Renal cortex interstitium (tissue), 11 donors: ENCODE measurements at regions not wholly inside any gene's neighbourhood (a gene's known extent, or its start where the extent isn't known, plus 50 kb on each side); places are given as distances from the start of the nearest gene placed in this dataset.

Experiments
- DNase-seq, 11 donors: peaks; one replicate each; pipeline ENCODE4 v3.0.0-alpha.2; 2013; ENCODE audit warnings: low read depth in 9 of 11, low spot score in 4 of 11; ENCODE audit errors: extremely low read depth in 1 of 11

GRCh38 chr1:70902211-70902610 lies 145.4 kb downstream of the PTGER3 start:
- no peak for DNase-seq

GRCh38 chr1:70906800-70907199 lies 140.8 kb downstream of the PTGER3 start:
- no peak for DNase-seq

GRCh38 chr1:70907563-70908310 lies 139.9 kb downstream of the PTGER3 start:
- DNase-seq = no peak

GRCh38 chr1:70909262-70909822 lies 138.3 kb downstream of the PTGER3 start:
- DNase-seq = no peak

- no peak for DNase-seq
Measured at GRCh38 chr1:70910013-70910412, 137.6 kb downstream of the PTGER3 start.

- DNase-seq = no peak
Measured at GRCh38 chr1:70911861-70912260, 135.8 kb downstream of the PTGER3 start.

- DNase-seq = no peak
Measured at GRCh38 chr1:70914224-70914623, 133.4 kb downstream of the PTGER3 start.

- DNase-seq = no peak
Measured at GRCh38 chr1:70915258-70916033, 132.2 kb downstream of the PTGER3 start.

- no peak for DNase-seq
Measured at GRCh38 chr1:70916034-70916427, 131.6 kb downstream of the PTGER3 start.

GRCh38 chr1:70919706-70920323 lies 127.8 kb downstream of the PTGER3 start:
- no peak for DNase-seq
